ENCODE measurements at regions not wholly inside any gene's neighbourhood (a gene's known extent, or its start where the extent isn't known, plus 50 kb on each side); places are given as distances from the start of the nearest gene placed in this dataset.

DNA sequence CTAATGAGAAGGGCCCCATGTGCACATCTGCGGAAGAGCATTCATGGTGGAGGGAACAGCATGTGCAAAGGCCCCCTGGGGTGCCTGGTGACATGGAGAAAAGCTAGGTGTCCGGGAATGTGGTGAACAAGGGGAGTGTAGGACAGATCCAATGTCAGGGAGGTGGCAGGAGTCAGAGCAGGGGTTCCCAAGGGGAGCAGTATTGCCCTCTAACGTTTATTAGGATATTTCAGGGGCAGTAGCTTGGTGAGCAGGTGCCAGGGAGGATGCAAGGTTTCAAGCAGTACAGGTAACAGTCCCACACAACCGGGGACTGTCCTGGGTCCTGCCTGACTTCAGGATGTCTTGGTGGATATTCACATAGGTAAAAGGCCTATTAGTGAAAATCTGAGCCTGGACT lies 209.6 kb downstream of the EMX2 start:
- Histone ChIP-seq H3K27me3 (ENCODE audit: insufficient read depth, low read length) (no peaks in the 10 kb centered on the region), H2AFZ (ENCODE audit: low read length) (no peak overlapping the region), H3K79me2 (ENCODE audit: insufficient read depth, low read length) (no peaks in the 10 kb centered on the region), H3K27ac (ENCODE audit: low read depth, low read length, poor library complexity, severe bottlenecking) (no peak overlapping the region), H4K20me1 (ENCODE audit: insufficient read depth, low read length) (no peaks in the 10 kb centered on the region), H3F3A (ENCODE audit: insufficient read depth, low read length) (no peaks in the 10 kb centered on the region), H3K36me3 (ENCODE audit: insufficient read depth, low read length) (no peaks in the 10 kb centered on the region), H3K4me1 (ENCODE audit: insufficient read depth, low read length, severe bottlenecking) (no peaks in the 10 kb centered on the region), H3K9me2 (ENCODE audit: low read depth, low read length) (no peaks in the 10 kb centered on the region), H3K9me3 (ENCODE audit: low read length) (no peaks in the 10 kb centered on the region), H3K9ac (ENCODE audit: low read length) (no peak overlapping the region), H3K4me3 (ENCODE audit: low read depth, low read length, poor library complexity, severe bottlenecking) (no peak overlapping the region), H3K4me2 (ENCODE audit: low read length) (no peak overlapping the region)
- TF ChIP-seq, protein P1, sequence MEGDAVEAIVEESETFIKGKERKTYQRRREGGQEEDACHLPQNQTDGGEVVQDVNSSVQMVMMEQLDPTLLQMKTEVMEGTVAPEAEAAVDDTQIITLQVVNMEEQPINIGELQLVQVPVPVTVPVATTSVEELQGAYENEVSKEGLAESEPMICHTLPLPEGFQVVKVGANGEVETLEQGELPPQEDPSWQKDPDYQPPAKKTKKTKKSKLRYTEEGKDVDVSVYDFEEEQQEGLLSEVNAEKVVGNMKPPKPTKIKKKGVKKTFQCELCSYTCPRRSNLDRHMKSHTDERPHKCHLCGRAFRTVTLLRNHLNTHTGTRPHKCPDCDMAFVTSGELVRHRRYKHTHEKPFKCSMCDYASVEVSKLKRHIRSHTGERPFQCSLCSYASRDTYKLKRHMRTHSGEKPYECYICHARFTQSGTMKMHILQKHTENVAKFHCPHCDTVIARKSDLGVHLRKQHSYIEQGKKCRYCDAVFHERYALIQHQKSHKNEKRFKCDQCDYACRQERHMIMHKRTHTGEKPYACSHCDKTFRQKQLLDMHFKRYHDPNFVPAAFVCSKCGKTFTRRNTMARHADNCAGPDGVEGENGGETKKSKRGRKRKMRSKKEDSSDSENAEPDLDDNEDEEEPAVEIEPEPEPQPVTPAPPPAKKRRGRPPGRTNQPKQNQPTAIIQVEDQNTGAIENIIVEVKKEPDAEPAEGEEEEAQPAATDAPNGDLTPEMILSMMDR (IDR thresholded peaks at IDR 0.05; ENCODE audit: low read length), result no peak
- no peak for TF ChIP-seq EZH2 (IDR thresholded peaks at IDR 0.05; ENCODE audit: borderline replicate concordance, low read length)

DNA sequence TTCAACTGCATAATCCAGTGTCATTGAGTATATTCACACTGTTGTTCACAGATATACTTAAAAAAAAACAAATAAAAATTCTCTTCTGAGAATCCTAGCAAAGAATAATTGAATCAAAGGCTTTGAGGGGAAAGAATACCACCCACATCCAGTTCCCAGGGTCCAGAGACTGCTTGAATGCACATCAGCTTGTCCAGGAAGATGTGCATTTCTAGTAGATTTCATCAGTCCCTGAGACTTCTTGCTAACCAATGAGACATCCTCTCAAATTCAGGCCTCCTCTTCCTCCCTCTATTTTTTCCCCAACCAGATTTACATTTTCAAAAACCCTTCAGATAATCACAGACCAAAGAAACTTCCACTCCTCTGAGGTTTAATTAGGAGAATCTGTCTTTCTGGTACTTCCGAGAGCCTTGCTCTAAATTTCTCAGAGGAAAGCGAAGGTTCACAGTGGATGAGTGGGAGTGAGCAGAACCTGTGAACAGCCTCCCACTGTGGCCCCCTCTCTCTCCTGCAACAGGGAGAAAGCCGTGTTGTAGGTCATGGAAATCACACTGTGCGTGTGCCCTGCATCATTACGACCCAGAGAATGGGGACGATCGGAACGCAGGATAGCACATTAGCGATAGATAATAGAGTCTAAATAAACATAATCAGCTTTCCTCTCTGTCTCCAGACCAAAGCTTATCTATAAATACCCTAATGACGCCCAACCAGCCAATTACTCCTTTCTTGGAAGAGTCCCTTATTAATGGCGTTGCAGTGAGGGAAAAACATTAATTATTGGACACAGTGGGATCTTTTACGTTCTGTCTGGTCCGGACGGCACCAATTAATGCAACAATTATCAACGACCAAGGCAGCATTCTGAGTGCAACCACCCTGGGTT lies 212.5 kb downstream of the EMX2 start:
- Histone ChIP-seq H3K4me3 (ENCODE audit: low read depth, low read length, poor library complexity, severe bottlenecking) (no peak overlapping the region), H3K9me3 (ENCODE audit: low read length) (no peaks in the 10 kb centered on the region), H3K9ac (ENCODE audit: low read length) (no peak overlapping the region), H3K4me1 (ENCODE audit: insufficient read depth, low read length, severe bottlenecking) (no peaks in the 10 kb centered on the region), H4K20me1 (ENCODE audit: insufficient read depth, low read length) (no peaks in the 10 kb centered on the region), H3K27me3 (ENCODE audit: insufficient read depth, low read length) (no peaks in the 10 kb centered on the region), H3K4me2 (ENCODE audit: low read length) (no peak overlapping the region), H3K79me2 (ENCODE audit: insufficient read depth, low read length) (no peaks in the 10 kb centered on the region), H3K27ac (ENCODE audit: low read depth, low read length, poor library complexity, severe bottlenecking) (no peak overlapping the region), H3K36me3 (ENCODE audit: insufficient read depth, low read length) (no peaks in the 10 kb centered on the region), H3K9me2 (ENCODE audit: low read depth, low read length) (no peaks in the 10 kb centered on the region), H2AFZ (ENCODE audit: low read length) (no peak overlapping the region), H3F3A (ENCODE audit: insufficient read depth, low read length) (no peaks in the 10 kb centered on the region)
- TF ChIP-seq, protein P1 (IDR thresholded peaks at IDR 0.05; ENCODE audit: low read length), result no peak
- no peak for TF ChIP-seq EZH2 (IDR thresholded peaks at IDR 0.05; ENCODE audit: borderline replicate concordance, low read length)

- H3K27me3 ChIP-seq (ENCODE audit: insufficient read depth, low read length), result no peaks in the 10 kb centered on the region
- H3F3A ChIP-seq (ENCODE audit: insufficient read depth, low read length), result no peaks in the 10 kb centered on the region
- H3K4me2 ChIP-seq (ENCODE audit: low read length), result no peak overlapping the region
- no peaks in the 10 kb centered on the region for H4K20me1 ChIP-seq (ENCODE audit: insufficient read depth, low read length)
- H3K9me2 ChIP-seq (ENCODE audit: low read depth, low read length), result no peaks in the 10 kb centered on the region
- no peak overlapping the region for H3K4me3 ChIP-seq (ENCODE audit: low read depth, low read length, poor library complexity, severe bottlenecking)
- no peaks in the 10 kb centered on the region for H3K9me3 ChIP-seq (ENCODE audit: low read length)
- H2AFZ ChIP-seq (ENCODE audit: low read length), result no peak overlapping the region
- H3K9ac ChIP-seq (ENCODE audit: low read length), result no peak overlapping the region
- no peak for TF ChIP-seq EZH2 (IDR thresholded peaks at IDR 0.05; ENCODE audit: borderline replicate concordance, low read length)
- TF ChIP-seq, protein P1 (IDR thresholded peaks at IDR 0.05; ENCODE audit: low read length), result no peak
- H3K4me1 ChIP-seq (ENCODE audit: insufficient read depth, low read length, severe bottlenecking), result no peaks in the 10 kb centered on the region
- no peaks in the 10 kb centered on the region for H3K79me2 ChIP-seq (ENCODE audit: insufficient read depth, low read length)
- H3K27ac ChIP-seq (ENCODE audit: low read depth, low read length, poor library complexity, severe bottlenecking), result no peak overlapping the region
- no peaks in the 10 kb centered on the region for H3K36me3 ChIP-seq (ENCODE audit: insufficient read depth, low read length)
Measured at GRCh38 chr10:117755659-117756014, 213.1 kb downstream of the EMX2 start.

All from OCI-LY1 (cell line).